ENCODE measurements at regions not wholly inside any gene's neighbourhood (a gene's known extent, or its start where the extent isn't known, plus 50 kb on each side); places are given as distances from the start of the nearest gene placed in this dataset.
"Not testable (repeated sequence)": the region's sequence is repeated elsewhere in the genome, so short reads cannot be mapped to it uniquely, and the experiment has no call there.

DNA sequence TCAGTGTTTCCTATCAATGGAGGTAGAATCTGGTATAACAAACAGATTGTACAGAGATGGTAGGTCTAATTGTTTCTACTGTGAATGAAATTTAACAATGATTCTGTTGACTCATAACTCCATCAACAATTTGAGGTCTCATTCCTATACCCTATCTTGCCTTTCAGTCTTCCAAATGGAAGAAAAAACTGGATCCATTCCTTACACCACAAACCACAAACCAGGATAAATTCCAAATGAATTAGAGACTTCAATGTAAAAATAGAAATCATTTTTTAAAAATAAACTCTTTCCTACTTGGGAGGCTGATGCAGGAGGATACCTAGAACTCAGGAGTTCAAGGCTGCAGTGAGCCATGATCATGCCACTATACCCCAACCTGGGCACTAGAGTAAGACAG, 114.4 kb upstream of the WDR44 start:
- Histone ChIP-seq H3K27me3 (no peaks in the 10 kb centered on the region), H3K36me3 (no peaks in the 10 kb centered on the region), H3K27ac (no peak overlapping the region), H3K4me1 (no peaks in the 10 kb centered on the region), H3K9me3 (no peaks in the 10 kb centered on the region), H3K4me3 (no peak overlapping the region)
- DNase-seq = no peak
- TF ChIP-seq, protein P1, sequence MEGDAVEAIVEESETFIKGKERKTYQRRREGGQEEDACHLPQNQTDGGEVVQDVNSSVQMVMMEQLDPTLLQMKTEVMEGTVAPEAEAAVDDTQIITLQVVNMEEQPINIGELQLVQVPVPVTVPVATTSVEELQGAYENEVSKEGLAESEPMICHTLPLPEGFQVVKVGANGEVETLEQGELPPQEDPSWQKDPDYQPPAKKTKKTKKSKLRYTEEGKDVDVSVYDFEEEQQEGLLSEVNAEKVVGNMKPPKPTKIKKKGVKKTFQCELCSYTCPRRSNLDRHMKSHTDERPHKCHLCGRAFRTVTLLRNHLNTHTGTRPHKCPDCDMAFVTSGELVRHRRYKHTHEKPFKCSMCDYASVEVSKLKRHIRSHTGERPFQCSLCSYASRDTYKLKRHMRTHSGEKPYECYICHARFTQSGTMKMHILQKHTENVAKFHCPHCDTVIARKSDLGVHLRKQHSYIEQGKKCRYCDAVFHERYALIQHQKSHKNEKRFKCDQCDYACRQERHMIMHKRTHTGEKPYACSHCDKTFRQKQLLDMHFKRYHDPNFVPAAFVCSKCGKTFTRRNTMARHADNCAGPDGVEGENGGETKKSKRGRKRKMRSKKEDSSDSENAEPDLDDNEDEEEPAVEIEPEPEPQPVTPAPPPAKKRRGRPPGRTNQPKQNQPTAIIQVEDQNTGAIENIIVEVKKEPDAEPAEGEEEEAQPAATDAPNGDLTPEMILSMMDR (IDR thresholded peaks at IDR 0.05) = no peak
- no peak for TF ChIP-seq POLR2A (IDR thresholded peaks at IDR 0.05)
- intact Hi-C loops (cut with DNase I) = no loop called here

DNA sequence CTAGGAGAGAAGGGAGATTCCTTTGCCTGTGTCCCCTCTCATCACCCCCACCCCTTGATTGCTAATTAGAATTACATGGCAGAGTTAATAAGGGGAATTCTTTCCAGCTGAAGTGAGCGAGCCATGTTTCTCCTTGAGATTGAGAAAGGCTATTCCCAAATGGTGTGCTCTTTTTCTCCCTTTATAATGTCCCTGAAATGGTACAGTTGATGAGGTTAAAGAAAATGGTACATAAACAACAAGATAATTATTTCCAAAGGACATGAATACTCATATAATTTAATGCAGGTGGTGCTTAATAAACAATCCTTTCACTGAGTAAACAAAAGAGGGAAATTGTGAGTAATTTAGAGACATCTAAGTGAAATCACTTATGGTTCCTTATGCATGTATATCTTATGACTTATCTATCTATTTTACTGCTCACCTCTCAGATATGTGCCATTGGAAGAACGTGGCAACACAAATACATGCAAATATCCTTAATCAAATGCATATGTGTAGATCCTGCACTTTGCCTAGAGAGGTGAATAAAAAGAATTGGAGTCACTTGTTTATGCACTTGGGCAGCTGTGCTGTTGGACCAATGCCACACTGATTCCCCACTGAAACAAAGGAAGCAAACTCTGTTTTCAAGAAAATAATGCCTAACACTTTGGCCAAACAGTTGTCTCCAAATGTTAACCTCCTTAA, 106.6 kb upstream of the WDR44 start:
- no peak for DNase-seq
- 45 to 52% methylated on average over 2 of the region's 2 CpGs for WGBS, 2 donors
- H3K4me3 ChIP-seq = no peak overlapping the region
- no peak overlapping the region for H3K27ac ChIP-seq
- intact Hi-C loops (cut with DNase I) = no loop called here
- no peaks in the 10 kb centered on the region for H3K4me1 ChIP-seq
- TF ChIP-seq, protein P1 (IDR thresholded peaks at IDR 0.05) = no peak
- no peak for TF ChIP-seq POLR2A (IDR thresholded peaks at IDR 0.05)
- peaks cover 0 to 10% (median 0%) of the 10 kb centered on the region in 3 donors for H3K9me3 ChIP-seq
- no peaks in the 10 kb centered on the region for H3K36me3 ChIP-seq
- H3K27me3 ChIP-seq = no peaks in the 10 kb centered on the region

DNA sequence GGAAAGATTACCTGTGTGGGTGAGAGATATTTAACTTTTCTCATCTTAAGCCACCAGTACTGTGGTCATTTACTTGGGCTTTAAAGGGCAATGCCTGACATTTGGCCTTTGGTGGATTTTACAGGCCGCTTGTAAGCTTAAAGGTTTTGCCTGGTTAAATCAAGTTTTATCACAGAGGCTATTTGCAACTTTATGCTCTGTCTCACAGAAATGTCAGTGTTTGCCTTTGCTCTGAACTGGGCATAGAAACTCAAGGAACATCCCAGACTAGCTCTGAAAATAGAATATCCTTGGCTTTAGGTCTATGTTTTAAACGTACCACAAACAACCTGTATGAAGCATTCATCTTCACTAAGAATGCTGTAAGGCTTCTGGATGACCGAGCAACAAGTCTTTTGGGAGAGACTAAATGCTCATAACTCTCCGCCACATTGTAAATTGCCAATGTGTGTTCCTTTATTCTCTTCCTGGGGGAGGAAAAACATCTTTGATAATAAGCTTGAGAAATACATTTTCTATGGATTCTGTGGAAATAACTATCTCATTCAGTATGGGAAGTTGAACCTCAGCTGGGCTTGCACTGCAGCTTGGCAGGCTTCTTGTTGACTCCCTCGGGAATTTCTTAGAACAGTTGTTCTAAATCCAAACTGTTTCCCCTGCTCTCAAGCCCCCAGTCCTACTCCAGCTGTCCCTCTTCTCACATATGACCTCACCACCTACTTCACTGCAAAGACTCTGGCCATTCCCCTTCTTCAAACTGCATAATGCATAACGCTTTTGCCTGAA, 105.8 kb upstream of the WDR44 start:
- intact Hi-C loops (cut with DNase I) = no loop called here
- H3K27me3 ChIP-seq = no peaks in the 10 kb centered on the region
- 63 to 82% methylated on average over 6 of the region's 6 CpGs for WGBS, 2 donors
- TF ChIP-seq, protein P1 (IDR thresholded peaks at IDR 0.05) = no peak
- TF ChIP-seq POLR2A (IDR thresholded peaks at IDR 0.05) = no peak
- H3K27ac ChIP-seq = no peak overlapping the region
- H3K4me1 ChIP-seq = no peaks in the 10 kb centered on the region
- H3K36me3 ChIP-seq = no peaks in the 10 kb centered on the region
- no peak for DNase-seq
- peaks cover 0 to 10% (median 0%) of the 10 kb centered on the region in 3 donors for H3K9me3 ChIP-seq
- H3K4me3 ChIP-seq = no peak overlapping the region

DNA sequence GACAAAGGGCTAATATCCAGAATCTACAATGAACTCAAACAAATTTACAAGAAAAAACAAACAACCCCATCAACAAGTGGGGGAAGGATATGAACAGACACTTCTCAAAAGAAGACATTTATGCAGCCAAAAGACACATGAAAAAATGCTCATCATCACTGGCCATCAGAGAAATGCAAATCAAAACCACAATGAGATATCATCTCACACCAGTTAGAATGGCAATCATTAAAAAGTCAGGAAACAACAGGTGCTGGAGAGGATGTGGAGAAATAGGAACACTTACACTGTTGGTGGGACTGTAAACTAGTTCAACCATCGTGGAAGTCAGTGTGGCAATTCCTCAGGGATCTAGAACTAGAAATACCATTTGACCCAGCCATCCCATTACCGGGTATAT, 98.9 kb upstream of the WDR44 start:
- H3K27me3 ChIP-seq; H3K9me3 ChIP-seq; H3K27ac ChIP-seq; DNase-seq; H3K4me1 ChIP-seq; H3K36me3 ChIP-seq; H3K4me3 ChIP-seq; intact Hi-C loops (cut with DNase I): not testable (repeated sequence)
- WGBS, 2 donors = 17% methylated on average over 1 of the region's 2 CpGs; no CpG with 5 or more reads in 1 of the 2 donors

DNA sequence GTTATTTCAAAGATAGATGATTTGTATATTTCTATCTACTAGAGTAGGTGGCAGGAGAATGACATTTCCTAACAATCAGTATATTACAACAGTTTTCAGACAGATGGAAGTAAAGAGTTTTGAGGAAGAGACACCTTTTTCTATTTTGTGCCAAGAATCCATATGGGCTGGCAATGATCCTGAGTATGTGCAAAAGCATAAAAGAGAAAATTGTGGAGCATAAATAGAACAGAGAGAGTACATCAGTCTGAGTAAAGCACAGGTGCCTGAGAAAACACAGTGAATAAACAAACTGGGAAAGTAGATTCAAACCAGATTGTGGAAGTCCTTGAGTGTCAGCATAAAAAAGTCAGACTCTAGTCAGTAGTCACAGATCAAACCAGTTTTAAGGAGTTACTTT, 96.8 kb upstream of the WDR44 start:
- H3K27ac ChIP-seq = no peak overlapping the region
- H3K9me3 ChIP-seq = no peaks in the 10 kb centered on the region
- no peaks in the 10 kb centered on the region for H3K27me3 ChIP-seq
- DNase-seq = no peak
- intact Hi-C loops (cut with DNase I) = no loop called here
- no peaks in the 10 kb centered on the region for H3K36me3 ChIP-seq
- no peaks in the 10 kb centered on the region for H3K4me1 ChIP-seq
- no peak overlapping the region for H3K4me3 ChIP-seq
- TF ChIP-seq, protein P1 (IDR thresholded peaks at IDR 0.05) = no peak
- no peak for TF ChIP-seq POLR2A (IDR thresholded peaks at IDR 0.05)
